Testis (tissue), 2 donors: ENCODE measurements at regions not wholly inside any gene's neighbourhood (a gene's known extent, or its start where the extent isn't known, plus 50 kb on each side); places are given as distances from the start of the nearest gene placed in this dataset.

Experiments
- POLR2A ChIP-seq: fragments of 450-650 bp; IDR thresholded peaks from one replicate; pipeline ENCODE4 v1.6.1; 2017; ENCODE audit warnings: antibody characterized with exemption, mild to moderate bottlenecking, moderate library complexity
- TF ChIP-seq, protein P1 (sequence below), 3 experiments: fragments of 450-650 bp in 2 of 3; fragments of 200-600 bp in 1 of 3; sonication (generic) in 1 of 3; IDR thresholded peaks; one replicate each; pipeline ENCODE4 v1.5.1; 2016 to 2019; ENCODE audit warnings: antibody characterized with exemption in 3 of 3, mild to moderate bottlenecking in 2 of 3, moderate library complexity in 1 of 3

DNA sequence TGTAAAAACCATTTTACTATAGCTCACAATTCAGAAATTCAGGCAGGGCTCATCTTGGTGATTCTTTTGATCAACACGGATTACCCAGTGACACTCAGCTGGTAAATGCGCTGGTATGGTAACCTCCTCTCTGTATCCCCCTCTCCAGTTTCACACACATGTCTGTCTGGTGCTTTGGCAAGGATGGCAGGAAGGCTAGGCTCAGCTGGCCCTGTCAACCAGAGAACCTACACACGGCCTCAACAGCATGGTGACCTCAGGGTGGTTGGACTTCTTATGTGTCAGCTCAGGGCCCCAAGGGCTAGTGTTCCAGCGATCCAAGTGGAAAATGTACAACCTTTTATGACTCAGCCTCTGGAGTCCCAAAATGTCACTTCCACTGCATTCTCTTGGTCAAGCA is 55.7 kb upstream of the EOLA2 start:
- TF ChIP-seq, protein P1, sequence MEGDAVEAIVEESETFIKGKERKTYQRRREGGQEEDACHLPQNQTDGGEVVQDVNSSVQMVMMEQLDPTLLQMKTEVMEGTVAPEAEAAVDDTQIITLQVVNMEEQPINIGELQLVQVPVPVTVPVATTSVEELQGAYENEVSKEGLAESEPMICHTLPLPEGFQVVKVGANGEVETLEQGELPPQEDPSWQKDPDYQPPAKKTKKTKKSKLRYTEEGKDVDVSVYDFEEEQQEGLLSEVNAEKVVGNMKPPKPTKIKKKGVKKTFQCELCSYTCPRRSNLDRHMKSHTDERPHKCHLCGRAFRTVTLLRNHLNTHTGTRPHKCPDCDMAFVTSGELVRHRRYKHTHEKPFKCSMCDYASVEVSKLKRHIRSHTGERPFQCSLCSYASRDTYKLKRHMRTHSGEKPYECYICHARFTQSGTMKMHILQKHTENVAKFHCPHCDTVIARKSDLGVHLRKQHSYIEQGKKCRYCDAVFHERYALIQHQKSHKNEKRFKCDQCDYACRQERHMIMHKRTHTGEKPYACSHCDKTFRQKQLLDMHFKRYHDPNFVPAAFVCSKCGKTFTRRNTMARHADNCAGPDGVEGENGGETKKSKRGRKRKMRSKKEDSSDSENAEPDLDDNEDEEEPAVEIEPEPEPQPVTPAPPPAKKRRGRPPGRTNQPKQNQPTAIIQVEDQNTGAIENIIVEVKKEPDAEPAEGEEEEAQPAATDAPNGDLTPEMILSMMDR (IDR thresholded peaks at IDR 0.05): no peak
- TF ChIP-seq POLR2A: no peak
